H1 (cell line): ENCODE measurements at regions not wholly inside any gene's neighbourhood (a gene's known extent, or its start where the extent isn't known, plus 50 kb on each side); places are given as distances from the start of the nearest gene placed in this dataset.

ENCODE experiments used
- CTCF ChIA-PET: fragments of 300-600 bp; sonication (Branson Sonifier 250); formaldehyde crosslinking; loops from one replicate; lab custom pipeline; 2021; ENCODE audit not compliant: partially characterized antibody; lab: Charles Lee
- POLR2A ChIA-PET: fragments of 300-600 bp; sonication (Branson Sonifier 250); formaldehyde crosslinking; loops from one replicate; lab custom pipeline; 2021; ENCODE audit warnings: inconsistent platforms; ENCODE audit not compliant: partially characterized antibody; lab: Charles Lee
- DNase-seq, 2 experiments: peaks; one replicate each; pipeline versions ENCODE4 v3.0.0 to v3.0.0-alpha.2; 2010 to 2022; ENCODE audit warnings: low spot score in 2 of 2, low read depth in 1 of 2, mixed read lengths in 1 of 2
- FAIRE-seq: peaks from 2 replicates; lab custom pipeline; 2011; peaks lifted over from hg19 to GRCh38; lab: Jason Lieb, UNC
- H2AFZ ChIP-seq: 2 replicates; pipeline ENCODE4 v1.8.1; 2012; ENCODE audit warnings: low read length, inconsistent platforms
- H2AK5ac ChIP-seq: 2 replicates; pipeline ENCODE4 v1.6.1; 2013; ENCODE audit warnings: low read depth, low read length
- H2BK120ac ChIP-seq: replicated peaks from 2 replicates; pipeline ENCODE3; 2013; ENCODE audit warnings: low read depth, low read length, inconsistent platforms
- H2BK12ac ChIP-seq: 2 replicates; pipeline ENCODE4 v1.6.1; 2013; ENCODE audit warnings: low read depth, low read length
- H2BK15ac ChIP-seq: 2 replicates; pipeline ENCODE4 v1.6.1; 2013; ENCODE audit warnings: low read length
- H2BK20ac ChIP-seq: 2 replicates; pipeline ENCODE4 v1.6.1; 2013; ENCODE audit warnings: low read length
- H2BK5ac ChIP-seq: 2 replicates; pipeline ENCODE4 v1.6.1; 2013; ENCODE audit warnings: low read depth, low read length
- H3K14ac ChIP-seq: 2 replicates; pipeline ENCODE4 v1.6.1; 2013; ENCODE audit warnings: inconsistent platforms; ENCODE audit not compliant: insufficient read length
- H3K18ac ChIP-seq: 2 replicates; pipeline ENCODE4 v1.6.1; 2013; ENCODE audit warnings: low read length; ENCODE audit errors: extremely low read depth
- H3K23ac ChIP-seq: 2 replicates; pipeline ENCODE4 v1.6.1; 2013; ENCODE audit warnings: inconsistent platforms; ENCODE audit not compliant: insufficient read length
- H3K23me2 ChIP-seq: 2 replicates; pipeline ENCODE4 v1.6.1; 2013; ENCODE audit warnings: low read depth, low read length
- H3K27ac ChIP-seq: 2 replicates; pipeline ENCODE4 v1.6.1; 2011; ENCODE audit warnings: low read depth, low read length, inconsistent platforms
- H3K27me3 ChIP-seq, 4 experiments: replicated peaks in 1 of 4; 1 replicate in 1 of 4; 2 replicates in 3 of 4; pipeline versions ENCODE4 v1.6.1 to v1.8.1; 2011 to 2013; ENCODE audit warnings: low read length in 3 of 4, mild to moderate bottlenecking in 3 of 4, inconsistent platforms in 2 of 4, mixed read lengths in 2 of 4, moderate library complexity in 1 of 4; ENCODE audit not compliant: control insufficient read depth in 3 of 4, insufficient read depth in 3 of 4; ENCODE audit errors: extremely low read depth in 1 of 4
- H3K36me3 ChIP-seq, 4 experiments: 2 replicates each; pipeline versions ENCODE4 v1.6.1 to v1.8.1; 2011 to 2013; ENCODE audit warnings: mild to moderate bottlenecking in 4 of 4, low read length in 3 of 4, moderate library complexity in 2 of 4, control low read depth in 1 of 4, inconsistent platforms in 1 of 4; ENCODE audit not compliant: insufficient read depth in 4 of 4, control insufficient read depth in 2 of 4
- H3K4ac ChIP-seq: replicated peaks from 2 replicates; pipeline ENCODE3; 2013; ENCODE audit warnings: low read length, low read depth, mixed read lengths, inconsistent platforms; ENCODE audit not compliant: insufficient read length
- H3K4me1 ChIP-seq, 4 experiments: replicated peaks in 1 of 4; 1 replicate in 1 of 4; 2 replicates in 3 of 4; pipeline versions ENCODE4 v1.6.1 to v1.8.1; 2011 to 2013; ENCODE audit warnings: low read length in 3 of 4, inconsistent platforms in 2 of 4, mixed read lengths in 1 of 4; ENCODE audit not compliant: insufficient read depth in 4 of 4, control insufficient read depth in 3 of 4
- H3K4me2 ChIP-seq, 2 experiments: 2 replicates each; pipeline versions ENCODE4 v1.6.1 to v1.8.1; 2011 to 2013; ENCODE audit warnings: low read depth in 2 of 2, low read length in 2 of 2, control low read depth in 1 of 2, inconsistent platforms in 1 of 2, mild to moderate bottlenecking in 1 of 2; ENCODE audit not compliant: insufficient read depth in 1 of 2
- H3K4me3 ChIP-seq, 4 experiments: fragments of 200-600, 300-600 bp in 1 of 4; sonication (generic), shearing (Covaris generic), sonication (Bioruptor Twin) in 1 of 4; 2 replicates each; pipeline versions ENCODE4 v1.5.1 to v1.8.1; 2011 to 2016; ENCODE audit warnings: low read length in 4 of 4, low read depth in 3 of 4, control low read depth in 2 of 4, inconsistent platforms in 2 of 4, mild to moderate bottlenecking in 2 of 4, mixed read lengths in 1 of 4, moderate library complexity in 1 of 4; ENCODE audit not compliant: insufficient read depth in 2 of 4; ENCODE audit errors: extremely low read depth in 1 of 4
- H3K56ac ChIP-seq: replicated peaks from 2 replicates; pipeline ENCODE3; 2013; ENCODE audit warnings: low read depth, mild to moderate bottlenecking, mixed read lengths, low read length, inconsistent platforms; ENCODE audit not compliant: insufficient read length
- H3K79me1 ChIP-seq: 2 replicates; pipeline ENCODE4 v1.6.1; 2013; ENCODE audit warnings: low read depth, low read length, control low read depth
- H3K79me2 ChIP-seq, 2 experiments: 2 replicates each; pipeline versions ENCODE4 v1.6.1 to v1.8.1; 2012 to 2013; ENCODE audit warnings: low read length in 2 of 2, mild to moderate bottlenecking in 2 of 2, inconsistent platforms in 1 of 2; ENCODE audit not compliant: insufficient read depth in 2 of 2, control insufficient read depth in 1 of 2
- H3K9ac ChIP-seq, 4 experiments: replicated peaks in 1 of 4; 1 replicate in 1 of 4; 2 replicates in 3 of 4; pipeline versions ENCODE4 v1.6.1 to v1.8.1; 2011 to 2013; ENCODE audit warnings: low read depth in 3 of 4, low read length in 3 of 4, control low read depth in 2 of 4, mild to moderate bottlenecking in 2 of 4, moderate library complexity in 2 of 4, inconsistent platforms in 1 of 4; ENCODE audit errors: extremely low read depth in 1 of 4
- H3K9me3 ChIP-seq, 2 experiments: 2 replicates each; pipeline versions ENCODE4 v1.6.1 to v1.8.1; 2012 to 2013; ENCODE audit warnings: mild to moderate bottlenecking in 2 of 2, moderate library complexity in 2 of 2, control low read depth in 1 of 2, inconsistent platforms in 1 of 2, low read depth in 1 of 2, low read length in 1 of 2, mixed read lengths in 1 of 2; ENCODE audit not compliant: insufficient read depth in 2 of 2
- H4K20me1 ChIP-seq, 2 experiments: replicated peaks in 1 of 2; 2 replicates each; pipeline versions ENCODE3 to v1.8.1; 2011 to 2013; ENCODE audit warnings: inconsistent platforms in 2 of 2, low read length in 2 of 2, mild to moderate bottlenecking in 1 of 2; ENCODE audit not compliant: insufficient read depth in 2 of 2, control insufficient read depth in 1 of 2
- H4K5ac ChIP-seq: 2 replicates; pipeline ENCODE4 v1.6.1; 2013; ENCODE audit warnings: low read length, low read depth, mixed read lengths, inconsistent platforms; ENCODE audit not compliant: insufficient read length
- H4K8ac ChIP-seq: 2 replicates; pipeline ENCODE4 v1.8.0; 2013; ENCODE audit warnings: mild to moderate bottlenecking, moderate library complexity, low read length, inconsistent platforms; ENCODE audit not compliant: insufficient read depth; ENCODE audit errors: extremely low read depth
- H4K91ac ChIP-seq: replicated peaks from 2 replicates; pipeline ENCODE3; 2013; ENCODE audit warnings: low read length, mixed read lengths, inconsistent platforms; ENCODE audit not compliant: insufficient read length
- CHD2 ChIP-seq: IDR thresholded peaks from 2 replicates; pipeline ENCODE4 v1.6.1; 2012; ENCODE audit warnings: low read length, improper control_type of control experiment
- CTBP2 ChIP-seq: IDR thresholded peaks from 2 replicates; pipeline ENCODE4 v1.7.0; 2011; ENCODE audit warnings: borderline replicate concordance, mild to moderate bottlenecking, moderate library complexity, mixed read lengths, low read length; ENCODE audit not compliant: insufficient read depth, insufficient read length
- CTCF ChIP-seq, 3 experiments: IDR thresholded peaks; 1 replicate in 2 of 3; 2 replicates in 1 of 3; pipeline versions ENCODE4 v1.5.1 to v1.6.1; 2011; ENCODE audit warnings: low read length in 3 of 3, mild to moderate bottlenecking in 3 of 3, inconsistent platforms in 2 of 3, low read depth in 1 of 3, moderate library complexity in 1 of 3; ENCODE audit not compliant: insufficient read depth in 1 of 3; ENCODE audit errors: control extremely low read depth in 1 of 3
- EZH2 ChIP-seq: fragments of 200-600 bp; sonication (generic); IDR thresholded peaks from 2 replicates; pipeline ENCODE4 v1.7.1; 2012; ENCODE audit warnings: low read depth, mild to moderate bottlenecking, moderate library complexity, low read length, inconsistent platforms; ENCODE audit not compliant: severe bottlenecking
- JUN ChIP-seq: IDR thresholded peaks from 2 replicates; pipeline ENCODE4 v1.6.1; 2011; ENCODE audit warnings: low read depth, mild to moderate bottlenecking, improper control_type of control experiment, low read length
- MAFK ChIP-seq: IDR thresholded peaks from 2 replicates; pipeline ENCODE4 v1.6.1; 2012; ENCODE audit warnings: low read depth, mild to moderate bottlenecking, improper control_type of control experiment, low read length
- RFX5 ChIP-seq: IDR thresholded peaks from 2 replicates; pipeline ENCODE4 v1.6.1; 2011; ENCODE audit warnings: low read depth, low read length, improper control_type of control experiment, borderline replicate concordance
- SIRT6 ChIP-seq: IDR thresholded peaks from one replicate; pipeline ENCODE4 v1.7.1; 2012; ENCODE audit warnings: low read length, inconsistent platforms
- SP1 ChIP-seq: IDR thresholded peaks from 2 replicates; pipeline ENCODE4 v1.6.1; 2011; ENCODE audit warnings: low read depth, low read length
- SRF ChIP-seq: IDR thresholded peaks from 2 replicates; pipeline ENCODE4 v1.6.1; 2011; ENCODE audit warnings: mild to moderate bottlenecking, low read depth, low read length, moderate library complexity
- TBP ChIP-seq: IDR thresholded peaks from 2 replicates; pipeline ENCODE4 v1.6.1; 2011; ENCODE audit warnings: low read depth, low read length, improper control_type of control experiment
- YY1 ChIP-seq: IDR thresholded peaks from 2 replicates; pipeline ENCODE4 v1.6.1; 2011; ENCODE audit warnings: low read depth, mild to moderate bottlenecking, low read length
- ZNF274 ChIP-seq: IDR thresholded peaks from 2 replicates; pipeline ENCODE4 v1.7.0; 2012; ENCODE audit warnings: low read length, borderline replicate concordance; ENCODE audit errors: extremely low read depth
- WGBS, 2 experiments: shearing (Covaris generic) in 1 of 2; methylation state at CpG; one replicate each; pipeline versions ENCODE4 v1.1.6 to v1.1.7; 2013 to 2015; ENCODE audit warnings: low lambda C conversion rate in 2 of 2, mixed read lengths in 2 of 2, inconsistent platforms in 1 of 2, low coverage in 1 of 2, missing lambda C conversion rate in 1 of 2; ENCODE audit not compliant: insufficient replicate concordance in 2 of 2, insufficient coverage in 1 of 2, insufficient read length in 1 of 2; ENCODE audit errors: extremely low coverage in 1 of 2, missing lambda C conversion rate in 1 of 2; 5-methylcytosine and 5-hydroxymethylcytosine counted together

- Histone ChIP-seq H3K14ac (no peak overlapping the region), H3K23me2 (no peaks in the 10 kb centered on the region), H2AFZ (no peak overlapping the region), H2BK120ac (no peak overlapping the region), H3K36me3 (no peaks in the 10 kb centered on the region), H4K20me1 (no peaks in the 10 kb centered on the region), H3K9ac (no peak overlapping the region), H4K5ac (no peak overlapping the region), H4K91ac (no peak overlapping the region), H3K18ac (no peak overlapping the region), H3K4me2 (no peak overlapping the region), H2BK15ac (no peak overlapping the region), H3K4ac (no peak overlapping the region), H3K27me3 (no peaks in the 10 kb centered on the region), H3K4me1 (no peaks in the 10 kb centered on the region), H2AK5ac (no peak overlapping the region), H2BK5ac (no peak overlapping the region), H2BK12ac (no peak overlapping the region), H3K56ac (no peak overlapping the region), H3K4me3 (no peak overlapping the region), H3K27ac (no peak overlapping the region), H3K23ac (no peak overlapping the region), H4K8ac (no peak overlapping the region), H3K79me2 (no peaks in the 10 kb centered on the region), H3K79me1 (no peaks in the 10 kb centered on the region), H2BK20ac (no peak overlapping the region), H3K9me3 (no peaks in the 10 kb centered on the region)
- ChIA-PET CTCF (interaction anchor here (0.6 to 1.5 kb wide), 5 partner anchors 12 to 541 kb away, joined by 3 to 4 read pairs (median 4); no protein-coding TSS in a partner anchor), POLR2A (no interaction called here)
- DNase-seq (no peak), FAIRE-seq (no peak)
- 94% methylated on average over 4 of the region's 4 CpGs; no CpG with 5 or more reads in 1 of the 2 experiments for WGBS, 2 experiments
- TF ChIP-seq RFX5 (no peak), JUN (no peak), EZH2 (no peak), CTCF (IDR thresholded peaks at IDR 0.05; ENCODE audit: control extremely low read depth in 1 of 3, insufficient read depth in 1 of 3, low read depth in 1 of 3, low read length in 3 of 3) (no peak), CTBP2 (no peak), SIRT6 (no peak), YY1 (no peak), ZNF274 (no peak), CHD2 (no peak), MAFK (no peak), SP1 (no peak), TBP (no peak), SRF (no peak)
These were observed 421.8 kb upstream of the PLXNA2 start for GRCh38 chr1:208665936-208666335.
